T-cell (primary cell): ENCODE measurements at regions not wholly inside any gene's neighbourhood (a gene's known extent, or its start where the extent isn't known, plus 50 kb on each side); places are given as distances from the start of the nearest gene placed in this dataset.

Source experiments
- ATAC-seq, 4 experiments: fragments of 200-7000 bp in 3 of 4; fragments of 150-1000 bp in 1 of 4; cut with Tn5 transposase; replicated peaks in 1 of 4; 1 replicate in 3 of 4; 2 replicates in 1 of 4; pipeline ENCODE4 v1.10.0; 2021; ENCODE audit warnings: moderate library complexity in 3 of 4, mild to moderate bottlenecking in 2 of 4, moderate number of reproducible peaks in 1 of 4
- CTCF ChIA-PET, 2 donors: fragments of 300-600 bp; sonication (Branson Sonifier 250); formaldehyde crosslinking; loops; one replicate each; lab custom pipeline; 2022; ENCODE audit warnings: antibody characterized with exemption in 2 of 2; lab: Charles Lee
- POLR2A ChIA-PET, 2 donors: fragments of 300-600 bp; sonication (Branson Sonifier 250); formaldehyde crosslinking; loops; one replicate each; lab custom pipeline; 2022; ENCODE audit warnings: antibody characterized with exemption in 2 of 2; lab: Charles Lee
- DNase-seq, 35 experiments: peaks; one replicate each; pipeline versions ENCODE4 v3.0.0 to v3.0.0-alpha.2; 2013 to 2023
- H3K27ac ChIP-seq: one replicate; pipeline ENCODE4 v1.5.1; 2013; ENCODE audit warnings: low read length
- H3K27me3 ChIP-seq, 2 experiments: replicated peaks in 1 of 2; 1 replicate in 1 of 2; 2 replicates in 1 of 2; pipeline versions ENCODE4 v1.6.1 to v1.7.0; 2013; ENCODE audit warnings: low read length in 1 of 2, mixed read lengths in 1 of 2; ENCODE audit not compliant: control insufficient read depth in 2 of 2, insufficient read depth in 2 of 2; ENCODE audit errors: extremely low read depth in 1 of 2
- H3K36me3 ChIP-seq, 2 donors: 1 replicate in 1 of 2; 2 replicates in 1 of 2; pipeline versions ENCODE4 v1.6.1 to v1.7.0; 2013; ENCODE audit warnings: low read length in 1 of 2; ENCODE audit not compliant: control insufficient read depth in 2 of 2, insufficient read depth in 1 of 2; ENCODE audit errors: extremely low read depth in 1 of 2
- H3K4me1 ChIP-seq, 2 experiments: 1 replicate in 1 of 2; 2 replicates in 1 of 2; pipeline versions ENCODE4 v1.6.1 to v1.7.0; 2013; ENCODE audit warnings: low read length in 2 of 2, mixed read lengths in 1 of 2; ENCODE audit not compliant: insufficient read depth in 2 of 2, control insufficient read depth in 1 of 2; ENCODE audit errors: extremely low read depth in 1 of 2
- H3K4me3 ChIP-seq, 2 donors: 1 replicate in 1 of 2; 2 replicates in 1 of 2; pipeline versions ENCODE4 v1.5.1 to v1.7.0; 2013; ENCODE audit warnings: mild to moderate bottlenecking in 2 of 2, low read length in 1 of 2, moderate library complexity in 1 of 2; ENCODE audit not compliant: control insufficient read depth in 1 of 2; ENCODE audit errors: extremely low read depth in 1 of 2
- H3K9me3 ChIP-seq: 2 replicates; pipeline ENCODE4 v1.7.0; 2013
- H3K27ac Mint-ChIP-seq, 2 donors: one replicate each; pipeline ENCODE4 v1.8.0; 2020 to 2021; ENCODE audit warnings: mild to moderate bottlenecking in 2 of 2, mixed read lengths in 2 of 2
- H3K27me3 Mint-ChIP-seq, 2 donors: one replicate each; pipeline ENCODE4 v1.8.0; 2021 to 2022; ENCODE audit warnings: mixed read lengths in 2 of 2
- H3K36me3 Mint-ChIP-seq: one replicate; pipeline ENCODE4 v1.8.0; 2021; ENCODE audit warnings: mixed read lengths
- H3K4me1 Mint-ChIP-seq, 3 donors: one replicate each; pipeline ENCODE4 v1.8.0; 2020 to 2022; ENCODE audit warnings: mixed read lengths in 3 of 3, mild to moderate bottlenecking in 1 of 3
- H3K4me3 Mint-ChIP-seq, 3 donors: one replicate each; pipeline ENCODE4 v1.8.0; 2020 to 2022; ENCODE audit warnings: mild to moderate bottlenecking in 3 of 3, mixed read lengths in 3 of 3, moderate library complexity in 3 of 3
- H3K9me3 Mint-ChIP-seq, 3 donors: one replicate each; pipeline ENCODE4 v1.8.0; 2020 to 2022; ENCODE audit warnings: mixed read lengths in 3 of 3
- WGBS: methylation state at CpG from one replicate; pipeline ENCODE4 v1.1.5; 2013; ENCODE audit warnings: missing lambda C conversion rate; ENCODE audit not compliant: insufficient coverage; 5-methylcytosine and 5-hydroxymethylcytosine counted together

DNA sequence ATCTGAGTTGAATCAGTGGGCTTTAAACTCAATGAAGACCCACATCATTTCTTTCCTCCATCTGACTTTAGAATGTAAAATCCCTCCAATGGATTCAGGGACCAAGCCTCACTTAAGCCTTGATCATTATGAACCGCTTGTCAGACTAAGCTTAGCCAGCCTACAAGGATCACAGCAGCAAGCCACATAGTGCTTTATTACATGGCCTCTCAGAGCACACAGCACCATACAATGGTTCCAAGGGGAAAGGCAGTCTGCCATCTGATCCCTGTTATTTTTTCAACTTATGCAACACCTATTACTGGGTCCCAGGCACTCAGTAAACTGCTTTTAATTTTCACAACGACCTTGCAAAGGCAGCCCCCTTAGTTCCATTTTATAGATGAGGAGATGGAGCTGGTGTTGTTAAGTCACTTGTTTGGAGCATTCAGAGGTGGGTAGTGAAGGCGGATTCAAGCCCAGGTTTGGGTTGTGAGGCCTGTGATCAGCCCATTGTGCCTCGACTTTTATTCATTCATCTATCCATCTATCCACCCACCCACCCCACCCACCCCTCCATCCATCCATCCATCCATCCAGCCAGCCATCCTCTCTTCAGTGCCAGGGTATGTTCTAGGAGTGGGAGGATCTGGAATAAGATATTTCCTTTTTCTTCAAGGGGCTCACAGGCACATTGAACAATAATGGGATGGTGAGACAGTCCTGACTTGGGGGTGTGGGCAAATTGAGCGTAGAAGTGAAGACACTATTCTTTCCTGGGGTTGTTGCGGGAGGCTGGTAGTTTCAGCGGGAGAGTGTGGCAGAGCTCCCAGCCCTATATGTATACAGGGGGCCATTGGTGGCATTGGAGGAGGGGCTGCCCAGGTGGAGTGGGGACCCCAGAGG, 141.2 kb downstream of the MYCN start:
- H3K27ac Mint-ChIP-seq: no peak overlapping the region
- ChIA-PET CTCF (no interaction called here), POLR2A (no interaction called here)
- peaks cover 0 to 6% of the 10 kb centered on the region in 2 donors for H3K27me3 Mint-ChIP-seq
- WGBS: 96% methylated on average over 4 of the region's 7 CpGs
- H3K4me1 Mint-ChIP-seq: no peaks in the 10 kb centered on the region
- H3K9me3 Mint-ChIP-seq: no peaks in the 10 kb centered on the region
- no peak overlapping the region for H3K4me3 Mint-ChIP-seq
- H3K36me3 Mint-ChIP-seq: no peaks in the 10 kb centered on the region
- ATAC-seq (no peak), DNase-seq (no peak)
- Histone ChIP-seq H3K27ac (no peak overlapping the region), H3K4me3 (no peak overlapping the region), H3K36me3 (no peaks in the 10 kb centered on the region), H3K4me1 (no peaks in the 10 kb centered on the region), H3K9me3 (no peaks in the 10 kb centered on the region), H3K27me3 (peaks cover 0 to 3% of the 10 kb centered on the region in 2 experiments)

DNA sequence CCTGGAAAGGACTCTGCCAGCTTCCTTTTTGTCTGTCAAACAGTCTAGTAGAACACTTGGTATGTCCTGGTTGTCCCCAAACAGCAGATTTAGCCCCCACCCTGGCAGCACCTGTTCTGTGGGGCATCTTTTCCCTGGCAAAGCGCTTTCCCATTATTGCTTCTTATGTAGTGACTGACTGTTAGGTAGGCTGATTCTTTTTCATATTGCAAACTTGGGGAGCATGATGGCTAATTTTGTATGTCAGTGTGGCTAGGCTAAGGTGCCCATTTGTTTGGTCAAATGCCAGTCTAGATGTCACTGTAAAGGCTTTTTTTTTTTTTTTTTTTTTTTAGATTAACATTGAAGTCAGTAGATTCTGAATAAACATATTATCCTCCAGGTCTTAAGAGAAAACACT, 140.2 kb downstream of the MYCN start:
- Histone ChIP-seq H3K4me1 (no peaks in the 10 kb centered on the region), H3K4me3 (no peak overlapping the region), H3K36me3 (no peaks in the 10 kb centered on the region), H3K27ac (no peak overlapping the region), H3K27me3 (peaks cover 0 to 3% of the 10 kb centered on the region in 2 experiments), H3K9me3 (no peaks in the 10 kb centered on the region)
- H3K27ac Mint-ChIP-seq: no peak overlapping the region
- no peak for ATAC-seq
- DNase-seq: no peak
- WGBS: no CpG with 5 or more reads among the region's 1 CpG
- H3K36me3 Mint-ChIP-seq: no peaks in the 10 kb centered on the region
- peaks cover 0 to 6% of the 10 kb centered on the region in 2 donors for H3K27me3 Mint-ChIP-seq
- no peaks in the 10 kb centered on the region for H3K9me3 Mint-ChIP-seq
- no peak overlapping the region for H3K4me3 Mint-ChIP-seq
- CTCF ChIA-PET: no interaction called here
- POLR2A ChIA-PET: no interaction called here
- H3K4me1 Mint-ChIP-seq: no peaks in the 10 kb centered on the region

DNA sequence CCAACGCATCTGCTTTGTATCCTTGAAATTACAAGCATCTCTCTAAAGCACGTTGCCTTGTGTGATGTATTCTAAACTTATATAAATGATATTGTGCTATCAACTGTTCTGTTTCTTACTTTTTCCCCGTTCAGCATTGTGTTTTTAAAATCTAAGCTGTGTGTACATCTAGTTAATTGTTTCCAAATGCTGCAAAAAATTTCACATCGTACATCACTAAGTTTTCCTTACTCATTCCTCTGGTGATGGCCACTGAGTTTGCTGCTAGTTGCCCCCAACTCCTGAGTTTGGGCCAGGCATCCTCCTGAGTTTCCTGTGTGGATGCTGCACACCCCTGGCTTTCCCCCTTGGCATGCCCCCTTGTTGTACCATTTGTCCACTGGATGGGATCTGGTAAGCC, 139.7 kb downstream of the MYCN start:
- H3K4me1 ChIP-seq: no peaks in the 10 kb centered on the region
- ChIA-PET POLR2A (no interaction called here), CTCF (no interaction called here)
- Mint-ChIP-seq H3K27me3 (peaks cover 0 to 6% of the 10 kb centered on the region in 2 donors), H3K36me3 (no peaks in the 10 kb centered on the region), H3K9me3 (no peaks in the 10 kb centered on the region), H3K27ac (no peak overlapping the region), H3K4me3 (no peak overlapping the region), H3K4me1 (no peaks in the 10 kb centered on the region)
- H3K27ac ChIP-seq: no peak overlapping the region
- peaks cover 0 to 3% of the 10 kb centered on the region in 2 experiments for H3K27me3 ChIP-seq
- H3K36me3 ChIP-seq: no peaks in the 10 kb centered on the region
- DNase-seq: no peak
- no peak for ATAC-seq
- H3K4me3 ChIP-seq: no peak overlapping the region
- H3K9me3 ChIP-seq: no peaks in the 10 kb centered on the region
- 83% methylated on average over 1 of the region's 4 CpGs for WGBS

DNA sequence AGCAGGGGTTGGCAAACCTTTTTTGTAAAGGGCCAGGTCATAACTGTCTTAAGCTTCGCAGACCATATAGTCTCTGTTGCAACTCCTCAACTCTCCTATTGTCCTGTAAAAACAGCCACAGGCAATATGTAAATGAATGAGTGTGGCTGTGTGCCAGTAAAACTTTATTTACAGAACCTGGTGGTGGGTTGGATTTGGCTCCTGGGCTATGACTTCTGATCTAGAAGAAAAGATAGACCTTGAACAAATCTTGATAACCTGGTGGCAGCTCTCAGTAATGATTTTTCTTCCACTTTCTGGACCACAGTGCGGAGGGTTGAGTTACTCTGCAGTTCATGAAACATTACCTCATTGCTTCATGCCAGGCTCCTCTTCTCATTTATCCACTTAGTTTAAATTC, 139.3 kb downstream of the MYCN start:
- Mint-ChIP-seq H3K36me3 (no peaks in the 10 kb centered on the region), H3K27ac (no peak overlapping the region), H3K4me3 (no peak overlapping the region), H3K4me1 (no peaks in the 10 kb centered on the region), H3K27me3 (peaks cover 0 to 6% of the 10 kb centered on the region in 2 donors), H3K9me3 (no peaks in the 10 kb centered on the region)
- ATAC-seq (no peak), DNase-seq (no peak)
- POLR2A ChIA-PET: no interaction called here
- peaks cover 0 to 3% of the 10 kb centered on the region in 2 experiments for H3K27me3 ChIP-seq
- no peaks in the 10 kb centered on the region for H3K4me1 ChIP-seq
- H3K9me3 ChIP-seq: no peaks in the 10 kb centered on the region
- no peak overlapping the region for H3K4me3 ChIP-seq
- H3K27ac ChIP-seq: no peak overlapping the region
- no peaks in the 10 kb centered on the region for H3K36me3 ChIP-seq
- CTCF ChIA-PET: no interaction called here
- 100% methylated on average over 1 of the region's 2 CpGs for WGBS

DNA sequence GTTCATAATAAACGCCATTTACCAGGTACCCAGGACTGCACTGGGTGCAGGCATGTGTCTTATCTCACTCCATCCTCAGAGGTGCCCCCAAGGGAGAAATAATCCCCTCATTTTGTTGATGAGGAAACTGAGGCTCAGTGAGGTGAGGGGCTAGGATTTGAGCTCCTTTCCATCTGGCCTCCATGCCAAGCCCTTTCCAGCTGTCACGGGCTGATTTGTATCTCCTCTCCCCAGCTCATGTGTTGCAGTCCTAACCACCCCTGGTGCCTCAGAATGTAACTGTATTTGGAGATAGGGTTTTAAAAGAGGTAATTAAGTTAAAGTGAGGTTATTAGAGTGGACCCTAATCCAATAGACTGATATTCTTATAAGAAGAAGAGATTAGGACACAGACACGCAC, 137.3 kb downstream of the MYCN start:
- Mint-ChIP-seq H3K27me3 (no peaks in the 10 kb centered on the region), H3K36me3 (no peaks in the 10 kb centered on the region), H3K27ac (no peak overlapping the region), H3K4me1 (no peaks in the 10 kb centered on the region), H3K4me3 (no peak overlapping the region), H3K9me3 (no peaks in the 10 kb centered on the region)
- DNase-seq (no peak), ATAC-seq (no peak)
- no peak overlapping the region for H3K27ac ChIP-seq
- no peaks in the 10 kb centered on the region for H3K4me1 ChIP-seq
- 100% methylated on average over 1 of the region's 3 CpGs for WGBS
- ChIA-PET POLR2A (no interaction called here), CTCF (interaction anchor here in 1 of 2 donors (1.0 kb wide), 1 partner anchor 1581 kb away, joined by 3 read pairs; no protein-coding TSS in a partner anchor)
- no peak overlapping the region for H3K4me3 ChIP-seq
- peaks cover 0 to 3% of the 10 kb centered on the region in 2 experiments for H3K27me3 ChIP-seq
- H3K36me3 ChIP-seq: no peaks in the 10 kb centered on the region
- H3K9me3 ChIP-seq: no peaks in the 10 kb centered on the region

DNA sequence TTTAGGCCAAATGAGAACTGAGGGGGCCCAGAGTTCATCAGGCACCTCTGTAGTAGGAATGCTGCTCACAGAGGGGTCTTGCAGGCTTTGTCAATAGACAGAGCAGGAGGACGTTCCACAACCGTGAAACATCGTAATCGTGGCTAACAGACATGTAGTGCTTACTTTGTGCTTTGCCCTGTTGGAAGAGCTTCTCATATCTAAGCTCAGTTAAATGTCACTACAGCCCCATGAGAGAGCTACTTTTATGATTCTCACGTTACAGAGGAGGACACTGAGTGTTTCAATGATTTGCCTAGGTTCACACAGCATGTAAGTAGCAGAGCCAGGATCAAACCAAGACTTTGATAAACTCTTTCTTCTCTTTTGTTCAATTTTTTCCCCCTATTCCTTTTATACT, 136.6 kb downstream of the MYCN start:
- Mint-ChIP-seq H3K4me3 (no peak overlapping the region), H3K4me1 (no peaks in the 10 kb centered on the region), H3K9me3 (no peaks in the 10 kb centered on the region), H3K27ac (no peak overlapping the region), H3K27me3 (no peaks in the 10 kb centered on the region), H3K36me3 (no peaks in the 10 kb centered on the region)
- H3K36me3 ChIP-seq: no peaks in the 10 kb centered on the region
- no peak overlapping the region for H3K4me3 ChIP-seq
- H3K27ac ChIP-seq: no peak overlapping the region
- no peaks in the 10 kb centered on the region for H3K4me1 ChIP-seq
- ChIA-PET CTCF (interaction anchor here in 1 of 2 donors (1.0 kb wide), 1 partner anchor 1582 kb away, joined by 3 read pairs; no protein-coding TSS in a partner anchor), POLR2A (interaction anchor here in 1 of 2 donors (0.6 kb wide), 1 partner anchor 15 kb away, joined by 8 read pairs; no protein-coding TSS in a partner anchor)
- WGBS: 85% methylated on average over 5 of the region's 5 CpGs
- H3K9me3 ChIP-seq: no peaks in the 10 kb centered on the region
- ATAC-seq: no peak
- H3K27me3 ChIP-seq: peaks cover 0 to 3% of the 10 kb centered on the region in 2 experiments
- DNase-seq: no peak
